Liver (tissue), 8 donors: ENCODE measurements at regions not wholly inside any gene's neighbourhood (a gene's known extent, or its start where the extent isn't known, plus 50 kb on each side); places are given as distances from the start of the nearest gene placed in this dataset.

Experiments
- DNase-seq: peaks from one replicate; pipeline ENCODE4 v3.0.0-alpha.2; 2017; ENCODE audit warnings: low spot score
- H3K27ac ChIP-seq, 2 donors: one replicate each; pipeline ENCODE4 v1.7.0; 2013; ENCODE audit warnings: inconsistent platforms in 2 of 2, low read length in 2 of 2, control low read depth in 1 of 2, low read depth in 1 of 2, mild to moderate bottlenecking in 1 of 2
- H3K27me3 ChIP-seq, 4 donors: one replicate each; pipeline versions ENCODE4 v1.6.1 to v1.7.0; 2013; ENCODE audit warnings: low read length in 3 of 4, inconsistent platforms in 1 of 4, mild to moderate bottlenecking in 1 of 4, moderate library complexity in 1 of 4; ENCODE audit not compliant: control insufficient read depth in 4 of 4, insufficient read depth in 4 of 4
- H3K36me3 ChIP-seq, 4 donors: one replicate each; pipeline versions ENCODE4 v1.6.1 to v1.7.0; 2013; ENCODE audit warnings: low read length in 3 of 4, mild to moderate bottlenecking in 3 of 4, low read depth in 1 of 4, moderate library complexity in 1 of 4; ENCODE audit not compliant: control insufficient read depth in 4 of 4, insufficient read depth in 3 of 4
- H3K4me1 ChIP-seq, 4 donors: one replicate each; pipeline versions ENCODE4 v1.6.1 to v1.7.0; 2013; ENCODE audit warnings: low read length in 3 of 4, mild to moderate bottlenecking in 3 of 4, moderate library complexity in 1 of 4; ENCODE audit not compliant: control insufficient read depth in 4 of 4, insufficient read depth in 4 of 4
- H3K4me3 ChIP-seq, 3 donors: one replicate each; pipeline versions ENCODE4 v1.6.1 to v1.7.0; 2013; ENCODE audit warnings: low read length in 3 of 3, control low read depth in 1 of 3, low read depth in 1 of 3, mild to moderate bottlenecking in 1 of 3
- H3K9ac ChIP-seq, 2 donors: one replicate each; pipeline ENCODE4 v1.7.0; 2013; ENCODE audit warnings: low read length in 2 of 2, mild to moderate bottlenecking in 2 of 2, moderate library complexity in 2 of 2, control low read depth in 1 of 2, low read depth in 1 of 2
- H3K9me3 ChIP-seq, 4 donors: one replicate each; pipeline versions ENCODE4 v1.6.1 to v1.7.0; 2013; ENCODE audit warnings: low read length in 3 of 4; ENCODE audit not compliant: control insufficient read depth in 4 of 4
- ATF3 ChIP-seq: IDR thresholded peaks from 2 replicates; pipeline ENCODE4 v1.6.1; 2016; ENCODE audit warnings: antibody characterized with exemption
- CTCF ChIP-seq: fragments of 150-350 bp; IDR thresholded peaks from 2 replicates; pipeline ENCODE4 v1.5.1; 2017; ENCODE audit warnings: improper control_type of control experiment, low read depth, low read length; ENCODE audit not compliant: missing input control
- FOXA1 ChIP-seq: IDR thresholded peaks from 2 replicates; pipeline ENCODE4 v1.6.1; 2016; ENCODE audit warnings: antibody characterized with exemption
- FOXA2 ChIP-seq: IDR thresholded peaks from 2 replicates; pipeline ENCODE4 v1.6.1; 2016; ENCODE audit warnings: antibody characterized with exemption
- GABPA ChIP-seq, 2 donors: IDR thresholded peaks in 1 of 2; conservative IDR thresholded peaks in 1 of 2; 2 replicates each; pipeline ENCODE4 v1.6.1; 2016; ENCODE audit warnings: antibody characterized with exemption in 2 of 2, mild to moderate bottlenecking in 1 of 2, moderate library complexity in 1 of 2
- HNF4G ChIP-seq: IDR thresholded peaks from 2 replicates; pipeline ENCODE4 v1.6.1; 2016; ENCODE audit warnings: antibody characterized with exemption
- JUND ChIP-seq, 2 donors: IDR thresholded peaks; 2 replicates each; pipeline ENCODE4 v1.6.1; 2016; ENCODE audit warnings: antibody characterized with exemption in 2 of 2
- MAX ChIP-seq: IDR thresholded peaks from 2 replicates; pipeline ENCODE4 v1.6.1; 2016; ENCODE audit warnings: antibody characterized with exemption
- NR2F2 ChIP-seq: IDR thresholded peaks from 2 replicates; pipeline ENCODE4 v1.6.1; 2016; ENCODE audit warnings: antibody characterized with exemption
- RAD21 ChIP-seq, 2 donors: IDR thresholded peaks; 2 replicates each; pipeline ENCODE4 v1.6.1; 2016; ENCODE audit warnings: antibody characterized with exemption in 2 of 2, mild to moderate bottlenecking in 2 of 2
- REST ChIP-seq: IDR thresholded peaks from 2 replicates; pipeline ENCODE4 v1.6.1; 2016; ENCODE audit warnings: antibody characterized with exemption, mild to moderate bottlenecking
- RXRA ChIP-seq, 2 donors: IDR thresholded peaks; 2 replicates each; pipeline ENCODE4 v1.6.1; 2017 to 2018; ENCODE audit warnings: antibody characterized with exemption in 2 of 2, mild to moderate bottlenecking in 1 of 2
- SP1 ChIP-seq: IDR thresholded peaks from 2 replicates; pipeline ENCODE4 v1.6.1; 2018; ENCODE audit warnings: antibody characterized with exemption, mild to moderate bottlenecking
- YY1 ChIP-seq: IDR thresholded peaks from 2 replicates; pipeline ENCODE4 v1.6.1; 2016; ENCODE audit warnings: antibody characterized with exemption, mild to moderate bottlenecking
- ZBTB33 ChIP-seq: IDR thresholded peaks from 2 replicates; pipeline ENCODE4 v1.6.1; 2016; ENCODE audit warnings: antibody characterized with exemption
- WGBS: extraction: QIAGEN DNeasy Blood & Tissue Kit; methylation state at CpG from one replicate; pipeline ENCODE4 v1.1.7; 2013; 5-methylcytosine and 5-hydroxymethylcytosine counted together
- donor health status: healthy.
- donor health status: healthy.
- donor health status: healthy.
- donor health status: healthy.
- donor health status: healthy.

GRCh38 chr7:42344198-42344755, 107.3 kb upstream of the GLI3 start:
- 53% methylated on average over 3 of the region's 3 CpGs for WGBS
- no peak overlapping the region for H3K9ac ChIP-seq
- no peak for TF ChIP-seq MAX
- TF ChIP-seq ATF3: no peak
- no peak for TF ChIP-seq NR2F2
- no peak for TF ChIP-seq RAD21 (IDR thresholded peaks at IDR 0.05)
- no peak for TF ChIP-seq GABPA (IDR thresholded peaks at IDR 0.05 in 1 of 2, conservative IDR thresholded peaks at IDR 0.05 in 1 of 2)
- TF ChIP-seq JUND (IDR thresholded peaks at IDR 0.05): no peak
- TF ChIP-seq YY1: no peak
- TF ChIP-seq REST: no peak
- TF ChIP-seq FOXA1: no peak
- H3K9me3 ChIP-seq: no peaks in the 10 kb centered on the region
- no peaks in the 10 kb centered on the region for H3K27me3 ChIP-seq
- no peak overlapping the region for H3K4me3 ChIP-seq
- H3K27ac ChIP-seq: no peak overlapping the region
- DNase-seq: no peak
- no peaks in the 10 kb centered on the region for H3K4me1 ChIP-seq
- H3K36me3 ChIP-seq: no peaks in the 10 kb centered on the region

GRCh38 chr7:42342381-42342780, 105.4 kb upstream of the GLI3 start:
- H3K4me3 ChIP-seq: no peak overlapping the region
- no peak for DNase-seq
- no peak overlapping the region for H3K27ac ChIP-seq
- no peak overlapping the region for H3K9ac ChIP-seq
- H3K9me3 ChIP-seq: no peaks in the 10 kb centered on the region
- 74% methylated on average over 3 of the region's 3 CpGs for WGBS
- no peaks in the 10 kb centered on the region for H3K27me3 ChIP-seq
- H3K4me1 ChIP-seq: no peaks in the 10 kb centered on the region
- H3K36me3 ChIP-seq: no peaks in the 10 kb centered on the region
- TF ChIP-seq ZBTB33 (no peak), JUND (IDR thresholded peaks at IDR 0.05) (no peak), FOXA1 (no peak)

GRCh38 chr7:42340436-42340835, 103.4 kb upstream of the GLI3 start:
- Histone ChIP-seq H3K4me3 (no peak overlapping the region), H3K27me3 (no peaks in the 10 kb centered on the region), H3K36me3 (no peaks in the 10 kb centered on the region), H3K9me3 (no peaks in the 10 kb centered on the region), H3K4me1 (no peaks in the 10 kb centered on the region), H3K9ac (no peak overlapping the region), H3K27ac (no peak overlapping the region)
- no peak for DNase-seq
- 75% methylated on average over 5 of the region's 5 CpGs for WGBS
- TF ChIP-seq FOXA2: no peak
- TF ChIP-seq RXRA (IDR thresholded peaks at IDR 0.05): no peak
- TF ChIP-seq RAD21 (IDR thresholded peaks at IDR 0.05): no peak
- no peak for TF ChIP-seq NR2F2
- TF ChIP-seq GABPA (IDR thresholded peaks at IDR 0.05 in 1 of 2, conservative IDR thresholded peaks at IDR 0.05 in 1 of 2): no peak
- no peak for TF ChIP-seq CTCF
- TF ChIP-seq ATF3: no peak
- no peak for TF ChIP-seq HNF4G
- TF ChIP-seq SP1: no peak
